GM23248 (cell line): ENCODE measurements at regions not wholly inside any gene's neighbourhood (a gene's known extent, or its start where the extent isn't known, plus 50 kb on each side); places are given as distances from the start of the nearest gene placed in this dataset.

Experiments
- DNase-seq: peaks from one replicate; pipeline ENCODE4 v3.0.0-alpha.2; 2015
- H2AFZ ChIP-seq: fragments of 200-600 bp; sonication (generic); 2 replicates; pipeline ENCODE4 v1.6.1; 2016; ENCODE audit warnings: antibody characterized with exemption
- H3F3A ChIP-seq: fragments of 200-600 bp; sonication (generic); 2 replicates; pipeline ENCODE4 v1.6.1; 2016; ENCODE audit warnings: mild to moderate bottlenecking, antibody characterized with exemption, mixed run types; ENCODE audit not compliant: insufficient read depth
- H3K27ac ChIP-seq: fragments of 200-600 bp; sonication (generic); 2 replicates; pipeline ENCODE4 v1.5.1; 2016; ENCODE audit warnings: mild to moderate bottlenecking
- H3K27me3 ChIP-seq: fragments of 200-600 bp; sonication (generic); replicated peaks from 2 replicates; pipeline ENCODE4 v1.6.1; 2016; ENCODE audit warnings: mild to moderate bottlenecking; ENCODE audit not compliant: insufficient read depth
- H3K36me3 ChIP-seq: fragments of 200-600 bp; sonication (generic); 2 replicates; pipeline ENCODE4 v1.6.1; 2016; ENCODE audit warnings: low read depth, mild to moderate bottlenecking
- H3K4me1 ChIP-seq: fragments of 200-600 bp; sonication (generic); 2 replicates; pipeline ENCODE4 v1.6.1; 2016; ENCODE audit warnings: mild to moderate bottlenecking; ENCODE audit not compliant: insufficient read depth
- H3K4me2 ChIP-seq: fragments of 200-600 bp; sonication (generic); one replicate; pipeline ENCODE4 v1.6.1; 2016; ENCODE audit warnings: mild to moderate bottlenecking; ENCODE audit not compliant: unreplicated experiment
- H3K4me3 ChIP-seq: fragments of 200-600 bp; sonication (generic); 2 replicates; pipeline ENCODE4 v1.5.1; 2016; ENCODE audit warnings: mild to moderate bottlenecking
- H3K79me2 ChIP-seq: fragments of 200-600 bp; sonication (generic); 2 replicates; pipeline ENCODE4 v1.6.1; 2016; ENCODE audit warnings: mild to moderate bottlenecking; ENCODE audit not compliant: insufficient read depth
- H3K9ac ChIP-seq: fragments of 200-600 bp; sonication (generic); 2 replicates; pipeline ENCODE4 v1.6.1; 2016; ENCODE audit warnings: mild to moderate bottlenecking
- H3K9me2 ChIP-seq: fragments of 200-600 bp; sonication (generic); 2 replicates; pipeline ENCODE4 v1.6.1; 2016; ENCODE audit warnings: mixed run types, mild to moderate bottlenecking, moderate library complexity; ENCODE audit not compliant: insufficient read depth
- H3K9me3 ChIP-seq: fragments of 200-600 bp; sonication (generic); one replicate; pipeline ENCODE4 v1.6.1; 2017; ENCODE audit warnings: low read depth
- H4K20me1 ChIP-seq: fragments of 200-600 bp; sonication (generic); 2 replicates; pipeline ENCODE4 v1.6.0; 2016; ENCODE audit not compliant: insufficient read depth
- EZH2 ChIP-seq: fragments of 200-600 bp; sonication (generic); IDR thresholded peaks from 2 replicates; pipeline ENCODE4 v1.6.1; 2018; ENCODE audit warnings: antibody characterized with exemption, mild to moderate bottlenecking; ENCODE audit not compliant: insufficient read depth, poor library complexity, severe bottlenecking
- EZH2phosphoT487 ChIP-seq: fragments of 200-600 bp; sonication (generic); IDR thresholded peaks from 2 replicates; pipeline ENCODE4 v1.6.1; 2018; ENCODE audit warnings: antibody characterized with exemption, moderate library complexity, mild to moderate bottlenecking, low read depth; ENCODE audit not compliant: insufficient read depth
- WGBS, 2 experiments: methylation state at CpG; one replicate each; pipeline ENCODE4 v1.1.6; 2015 to 2017; ENCODE audit warnings: low lambda C conversion rate in 2 of 2, low coverage in 1 of 2; ENCODE audit errors: missing lambda C conversion rate in 2 of 2; 5-methylcytosine and 5-hydroxymethylcytosine counted together
- in situ Hi-C: fragments of 300-500 bp; cut with MboI; formaldehyde crosslinking; loops from 2 replicates; pipeline ENCODE4 v1.15.0; 2020

- no peak for TF ChIP-seq EZH2
- TF ChIP-seq EZH2phosphoT487, result no peak
- no peaks in the 10 kb centered on the region for H3K79me2 ChIP-seq
- in situ Hi-C loops, result no loop called here
- WGBS, 2 experiments, result 71% methylated on average over 2 of the region's 2 CpGs
- no peak for DNase-seq
- no peaks in the 10 kb centered on the region for H3K4me1 ChIP-seq
- no peaks in the 10 kb centered on the region for H4K20me1 ChIP-seq
- H3K4me3 ChIP-seq, result no peak overlapping the region
- H3K9ac ChIP-seq, result no peak overlapping the region
- H3K4me2 ChIP-seq, result no peak overlapping the region
- H3K36me3 ChIP-seq, result no peaks in the 10 kb centered on the region
- no peaks in the 10 kb centered on the region for H3K9me2 ChIP-seq
- no peak overlapping the region for H2AFZ ChIP-seq
- no peak overlapping the region for H3K27ac ChIP-seq
- H3F3A ChIP-seq, result no peaks in the 10 kb centered on the region
- H3K27me3 ChIP-seq, result peaks cover 10% of the 10 kb centered on the region; the same call in 1 of the 2 replicates
- no peaks in the 10 kb centered on the region for H3K9me3 ChIP-seq
These were observed 85.5 kb upstream of the EGLN3 start for GRCh38 chr14:34036319-34036766.

GRCh38 chr14:34035934-34036250 lies 85.0 kb upstream of the EGLN3 start:
- in situ Hi-C loops, result no loop called here
- Histone ChIP-seq H3K9me2 (no peaks in the 10 kb centered on the region), H3K36me3 (no peaks in the 10 kb centered on the region), H4K20me1 (no peaks in the 10 kb centered on the region), H3K27me3 (peaks cover 10% of the 10 kb centered on the region; the same call in 1 of the 2 replicates), H3K9me3 (no peaks in the 10 kb centered on the region), H3K4me3 (no peak overlapping the region), H3K9ac (no peak overlapping the region), H3K27ac (no peak overlapping the region), H3K4me1 (no peaks in the 10 kb centered on the region), H3K79me2 (no peaks in the 10 kb centered on the region), H3K4me2 (no peak overlapping the region), H3F3A (no peaks in the 10 kb centered on the region), H2AFZ (no peak overlapping the region)
- no peak for TF ChIP-seq EZH2phosphoT487
- no peak for TF ChIP-seq EZH2
- no peak for DNase-seq
- 90 to 95% methylated on average over 1 of the region's 1 CpG for WGBS, 2 experiments

GRCh38 chr14:34035177-34035933 lies 84.5 kb upstream of the EGLN3 start:
- DNase-seq, result no peak
- 84 to 88% methylated on average over 10 of the region's 10 CpGs for WGBS, 2 experiments

GRCh38 chr14:34034447-34035176 lies 83.7 kb upstream of the EGLN3 start:
- no peak for TF ChIP-seq EZH2
- no peak for TF ChIP-seq EZH2phosphoT487
- Histone ChIP-seq H3K27me3 (peaks cover 10% of the 10 kb centered on the region; the same call in 1 of the 2 replicates), H3K9me2 (no peaks in the 10 kb centered on the region), H3K4me3 (no peak overlapping the region), H3K9me3 (no peaks in the 10 kb centered on the region), H3F3A (no peaks in the 10 kb centered on the region), H3K79me2 (no peaks in the 10 kb centered on the region), H3K27ac (no peak overlapping the region), H3K36me3 (no peaks in the 10 kb centered on the region), H4K20me1 (no peaks in the 10 kb centered on the region), H2AFZ (no peak overlapping the region), H3K9ac (no peak overlapping the region), H3K4me2 (no peak overlapping the region), H3K4me1 (peaks cover 11% of the 10 kb centered on the region)
- WGBS, 2 experiments, result 82% methylated on average over 11 of the region's 11 CpGs
- DNase-seq, result no peak
- in situ Hi-C loops, result no loop called here

More at GRCh38 chr14:34035177-34035933, 84.5 kb upstream of the EGLN3 start:
- Histone ChIP-seq H3K36me3 (no peaks in the 10 kb centered on the region), H3K4me3 (no peak overlapping the region), H3K4me2 (no peak overlapping the region), H3K4me1 (peaks cover 4% of the 10 kb centered on the region), H3K9ac (no peak overlapping the region), H3K27me3 (peaks cover 10% of the 10 kb centered on the region; the same call in 1 of the 2 replicates), H3K9me3 (no peaks in the 10 kb centered on the region), H3K27ac (no peak overlapping the region), H4K20me1 (no peaks in the 10 kb centered on the region), H3K79me2 (no peaks in the 10 kb centered on the region), H3K9me2 (no peaks in the 10 kb centered on the region), H3F3A (no peaks in the 10 kb centered on the region), H2AFZ (no peak overlapping the region)
- TF ChIP-seq EZH2phosphoT487 (no peak), EZH2 (no peak)
- in situ Hi-C loops, result no loop called here
